GM18861 (cell line): ENCODE measurements at regions not wholly inside any gene's neighbourhood (a gene's known extent, or its start where the extent isn't known, plus 50 kb on each side); places are given as distances from the start of the nearest gene placed in this dataset.

Source experiments
- ATAC-seq: cut with Tn5 transposase; IDR thresholded peaks from one replicate; pipeline ENCODE4 v1.9.1; 2021; ENCODE audit not compliant: unreplicated experiment

GRCh38 chr6:148265054-148265453 lies 77.6 kb upstream of the SASH1 start:
- no peak for ATAC-seq

GRCh38 chr6:148269386-148269785 lies 73.3 kb upstream of the SASH1 start:
- ATAC-seq = no peak

- ATAC-seq = no peak
These were observed 70.8 kb upstream of the SASH1 start for GRCh38 chr6:148271711-148272439.

- no peak for ATAC-seq
These were observed 70.0 kb upstream of the SASH1 start for GRCh38 chr6:148272597-148272996.

GRCh38 chr6:148273962-148274752 lies 68.5 kb upstream of the SASH1 start:
- ATAC-seq = no peak

- no peak for ATAC-seq
These were observed 67.8 kb upstream of the SASH1 start for GRCh38 chr6:148274809-148275208.

- ATAC-seq = no peak
These were observed 57.4 kb upstream of the SASH1 start for GRCh38 chr6:148285205-148285604.

GRCh38 chr6:148286563-148286962 lies 56.1 kb upstream of the SASH1 start:
- ATAC-seq = no peak

GRCh38 chr6:148287623-148288333 lies 54.9 kb upstream of the SASH1 start:
- no peak for ATAC-seq

- ATAC-seq = no peak
These were observed 54.1 kb upstream of the SASH1 start for GRCh38 chr6:148288541-148288940.

- ATAC-seq = no peak
These were observed 53.5 kb upstream of the SASH1 start for GRCh38 chr6:148289153-148289552.

- ATAC-seq = no peak
These were observed 50.8 kb upstream of the SASH1 start for GRCh38 chr6:148291876-148292275.
